ENCODE measurements at regions not wholly inside any gene's neighbourhood (a gene's known extent, or its start where the extent isn't known, plus 50 kb on each side); places are given as distances from the start of the nearest gene placed in this dataset.
A peak's percentile ranks its signal among the peaks of the same experiment; 100 is the strongest.

DNA sequence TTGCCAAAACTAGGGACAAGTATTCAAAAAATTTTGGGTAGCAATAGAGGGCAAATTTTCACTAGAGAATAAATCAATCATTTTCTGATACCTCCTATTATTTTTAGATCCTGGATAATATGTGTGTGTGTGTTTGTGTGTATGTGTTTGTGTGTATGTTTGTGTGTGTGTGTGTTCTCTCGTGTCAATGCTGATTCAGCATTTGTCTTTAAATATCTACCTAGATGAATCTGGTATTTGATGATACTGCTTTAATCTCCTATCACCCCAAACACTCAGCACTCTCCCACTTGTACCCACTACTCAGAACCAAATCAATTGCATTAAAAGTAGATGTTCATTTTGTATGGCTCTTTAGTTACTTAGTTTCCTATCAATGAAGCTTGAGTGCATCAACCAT lies 101.3 kb upstream of the NPFFR2 start:
- FAIRE-seq (peak; percentile 35), DNase-seq (ENCODE audit: low spot score) (no peak)

GRCh38 chr4:71932941-71933340 lies 98.9 kb upstream of the NPFFR2 start:
- FAIRE-seq (peak; percentile 69), DNase-seq (ENCODE audit: low spot score) (no peak)

GRCh38 chr4:71938776-71939175 lies 93.0 kb upstream of the NPFFR2 start:
- FAIRE-seq (no peak), DNase-seq (ENCODE audit: low spot score) (no peak)

GRCh38 chr4:71941001-71941400 lies 90.8 kb upstream of the NPFFR2 start:
- DNase-seq (ENCODE audit: low spot score) = peak; percentile 11
- FAIRE-seq = no peak

DNA sequence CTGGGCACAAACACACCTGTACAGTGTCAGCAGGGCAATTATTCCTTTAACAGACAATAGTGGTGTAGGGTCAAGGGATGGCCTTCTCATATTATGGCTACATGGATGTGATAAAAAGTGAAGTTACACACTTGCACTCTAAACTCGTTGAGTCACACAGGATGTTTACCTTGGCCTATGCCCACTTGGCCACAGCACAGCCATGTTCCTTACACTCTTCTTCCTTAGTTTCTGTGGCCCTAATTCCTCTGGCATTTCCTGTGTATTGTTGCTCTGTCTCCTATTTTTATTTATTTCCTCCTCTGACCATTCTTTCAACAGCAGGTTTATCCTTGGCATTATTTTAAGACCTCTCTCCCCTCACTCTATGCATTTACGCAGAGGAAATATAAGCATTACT lies 86.8 kb upstream of the NPFFR2 start:
- peak; percentile 32 for FAIRE-seq
- DNase-seq (ENCODE audit: low spot score) = no peak

GRCh38 chr4:71945791-71946190 lies 86.0 kb upstream of the NPFFR2 start:
- DNase-seq (ENCODE audit: low spot score) = no peak
- FAIRE-seq = no peak

- no peak for DNase-seq (ENCODE audit: low spot score)
- FAIRE-seq = no peak
Observed at GRCh38 chr4:71958978-71959377, 72.8 kb upstream of the NPFFR2 start.

GRCh38 chr4:71962622-71963264 lies 69.1 kb upstream of the NPFFR2 start:
- DNase-seq (ENCODE audit: low spot score) (no peak), FAIRE-seq (peak; percentile 61)

- FAIRE-seq = peak; percentile 73
- DNase-seq (ENCODE audit: low spot score) = peak; percentile 63
Observed at GRCh38 chr4:71974681-71975080, 57.1 kb upstream of the NPFFR2 start.

- FAIRE-seq (no peak), DNase-seq (ENCODE audit: low spot score) (no peak)
Observed at GRCh38 chr4:71976523-71976922, 55.3 kb upstream of the NPFFR2 start.

DNA sequence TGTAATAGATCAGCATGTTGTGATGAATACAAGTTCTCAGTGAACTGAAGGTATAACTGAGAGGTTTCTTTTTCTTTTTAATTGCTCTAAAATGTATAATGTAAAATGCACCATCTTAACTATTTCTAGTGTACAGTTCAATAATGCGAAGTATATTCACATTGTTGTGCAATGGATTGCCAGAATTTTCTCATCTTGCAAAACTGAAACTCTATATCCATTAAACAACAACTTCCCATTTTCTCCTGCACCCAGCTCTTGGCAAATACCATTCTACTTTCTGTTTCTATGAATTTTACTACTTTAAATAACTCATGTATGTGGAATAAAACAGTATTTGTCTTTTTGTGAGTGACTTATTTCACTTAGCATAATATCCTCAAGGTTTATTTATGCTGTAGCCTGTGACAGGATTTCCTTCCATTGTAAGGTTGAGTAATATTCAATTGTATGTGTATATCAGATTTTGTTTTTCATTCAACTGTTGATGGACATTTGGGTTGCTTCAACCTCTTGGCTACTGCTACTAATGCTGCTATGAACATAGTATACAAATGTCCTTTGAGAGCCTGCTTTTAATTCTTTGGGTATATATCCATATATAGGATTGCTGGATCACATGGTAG lies 53.5 kb upstream of the NPFFR2 start:
- no peak for FAIRE-seq

DNA sequence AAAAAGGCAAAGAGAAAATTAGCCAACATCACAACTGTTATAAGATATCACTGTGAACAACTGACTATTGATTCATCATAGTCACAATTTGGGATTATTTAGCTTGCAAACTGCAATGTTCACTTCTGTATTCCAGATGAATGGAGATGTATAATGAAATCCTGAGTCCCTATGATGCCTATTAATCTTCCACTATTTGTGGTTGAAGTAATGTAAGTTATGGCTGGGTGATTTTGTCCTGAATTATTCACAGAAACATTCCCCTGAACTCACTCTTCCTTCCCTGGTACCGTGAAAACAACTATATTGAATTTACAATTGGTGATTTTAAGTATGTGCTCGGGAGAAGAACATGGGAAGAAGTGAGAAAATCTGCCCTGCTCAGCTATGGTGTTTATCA lies 50.8 kb upstream of the NPFFR2 start:
- no peak for DNase-seq (ENCODE audit: low spot score)

More for the DNA sequence above, 53.5 kb upstream of the NPFFR2 start:
- DNase-seq (ENCODE audit: low spot score) = no peak

More for the DNA sequence above, 50.8 kb upstream of the NPFFR2 start:
- no peak for FAIRE-seq
